Pancreas (tissue), 10 donors: ENCODE measurements at regions not wholly inside any gene's neighbourhood (a gene's known extent, or its start where the extent isn't known, plus 50 kb on each side); places are given as distances from the start of the nearest gene placed in this dataset.
A peak's percentile ranks its signal among the peaks of the same experiment; 100 is the strongest.
"Not testable (repeated sequence)": the region's sequence is repeated elsewhere in the genome, so short reads cannot be mapped to it uniquely, and the experiment has no call there.

ENCODE experiments used
- ATAC-seq, 4 donors: fragments of 200-7000 bp; cut with Tn5 transposase; one replicate each; pipeline versions ENCODE4 v1.8.0 to v1.9.1; 2020; ENCODE audit warnings: mild to moderate bottlenecking in 4 of 4, moderate library complexity in 4 of 4
- DNase-seq, 6 donors: peaks; one replicate each; pipeline ENCODE4 v3.0.0-alpha.2; 2020
- FAIRE-seq: peaks from 2 replicates; lab custom pipeline; 2012; peaks lifted over from hg19 to GRCh38; lab: Jason Lieb, UNC
- H3K27ac ChIP-seq, 4 donors: fragments of 200-600 bp; sonication (generic); 1 replicate in 3 of 4; 2 replicates in 1 of 4; pipeline versions ENCODE4 v1.5.0 to v1.8.0; 2020
- H3K27me3 ChIP-seq, 4 donors: fragments of 200-600 bp; one replicate each; pipeline ENCODE4 v1.8.0; 2021
- H3K36me3 ChIP-seq, 3 donors: fragments of 200-600 bp; sonication (generic) in 1 of 3; one replicate each; pipeline versions ENCODE4 v1.5.0 to v1.8.0; 2020 to 2021
- H3K4me1 ChIP-seq, 3 donors: fragments of 200-600 bp; one replicate each; pipeline ENCODE4 v1.8.0; 2021
- H3K4me3 ChIP-seq, 4 donors: fragments of 200-600 bp; sonication (generic) in 2 of 4; one replicate each; pipeline versions ENCODE4 v1.5.0 to v1.8.0; 2020 to 2021
- H3K9me3 ChIP-seq, 4 donors: fragments of 200-600 bp; one replicate each; pipeline ENCODE4 v1.8.0; 2021
- WGBS, 2 donors: extraction: QIAGEN DNeasy Blood & Tissue Kit; methylation state at CpG; one replicate each; pipeline ENCODE4 v1.1.7; 2013; 5-methylcytosine and 5-hydroxymethylcytosine counted together
- intact Hi-C, 3 donors: fragments of 100-400 bp; cut with DNase I; formaldehyde crosslinking; loops; one replicate each; pipeline versions ENCODE4 v1.11.1 to v1.14.2; 2022
- TF ChIP-seq, protein P1 (sequence below), 4 donors: fragments of 200-600 bp; sonication (generic) in 3 of 4; IDR thresholded peaks; one replicate each; pipeline versions ENCODE4 v1.5.0 to v1.8.0; 2021; ENCODE audit warnings: antibody characterized with exemption in 4 of 4
- donor health status: healthy with polysubstance abuse.
- donor health status: DM: no; HTN: no; CAD: no; lungs with moderate emphysema.
- donor health status: DM: no; HTN: no; CAD: no.
- donor health status: control.
- donor health status: control.
- donor health status: Bipolar disorder and iron deficiency.
- donor health status: DM: yes; HTN: yes; CAD: no.
- donor health status: DM: no; HTN: no; CAD: no.
- donor health status: DM: no; HTN: no; CAD: no.
- donor health status: DM: yes; HTN: yes; CAD: no.

DNA sequence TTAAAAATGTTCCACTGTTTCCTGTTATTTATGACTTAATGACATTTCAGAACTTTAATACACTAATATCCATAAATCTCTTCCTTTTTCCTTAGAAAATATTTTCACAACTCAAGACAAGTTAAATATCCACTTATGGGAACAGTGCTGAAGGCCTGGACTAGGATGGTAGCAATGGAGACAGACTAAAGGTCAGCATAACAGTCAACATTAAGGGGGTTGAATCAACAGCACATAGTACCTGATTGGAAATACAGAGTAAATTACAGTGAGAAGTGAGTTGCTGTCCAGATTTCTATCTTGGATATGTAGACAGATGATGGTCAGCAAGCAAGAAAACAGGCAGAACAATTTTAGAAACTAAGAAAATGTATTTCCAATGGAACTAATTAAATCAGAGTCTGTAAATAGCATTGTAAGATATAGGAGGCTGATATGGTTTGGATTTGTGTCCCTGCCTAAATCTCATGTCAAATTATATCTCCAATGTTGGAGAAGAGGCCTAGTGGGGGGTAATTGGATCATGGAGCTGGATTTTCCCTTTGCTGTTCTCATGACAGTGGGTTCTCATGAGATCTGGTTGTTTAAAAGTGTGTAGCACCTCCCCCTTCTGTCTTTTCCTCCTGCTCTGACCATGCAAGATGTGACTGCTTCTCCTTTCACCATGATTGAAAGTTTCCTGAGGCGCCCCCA is 682.7 kb downstream of the MAFB start:
- Histone ChIP-seq H3K27me3 (no peaks in the 10 kb centered on the region), H3K36me3 (no peaks in the 10 kb centered on the region), H3K4me1 (no peaks in the 10 kb centered on the region), H3K9me3 (no peaks in the 10 kb centered on the region), H3K27ac (no peak overlapping the region), H3K4me3 (no peak overlapping the region)
- TF ChIP-seq, protein P1, sequence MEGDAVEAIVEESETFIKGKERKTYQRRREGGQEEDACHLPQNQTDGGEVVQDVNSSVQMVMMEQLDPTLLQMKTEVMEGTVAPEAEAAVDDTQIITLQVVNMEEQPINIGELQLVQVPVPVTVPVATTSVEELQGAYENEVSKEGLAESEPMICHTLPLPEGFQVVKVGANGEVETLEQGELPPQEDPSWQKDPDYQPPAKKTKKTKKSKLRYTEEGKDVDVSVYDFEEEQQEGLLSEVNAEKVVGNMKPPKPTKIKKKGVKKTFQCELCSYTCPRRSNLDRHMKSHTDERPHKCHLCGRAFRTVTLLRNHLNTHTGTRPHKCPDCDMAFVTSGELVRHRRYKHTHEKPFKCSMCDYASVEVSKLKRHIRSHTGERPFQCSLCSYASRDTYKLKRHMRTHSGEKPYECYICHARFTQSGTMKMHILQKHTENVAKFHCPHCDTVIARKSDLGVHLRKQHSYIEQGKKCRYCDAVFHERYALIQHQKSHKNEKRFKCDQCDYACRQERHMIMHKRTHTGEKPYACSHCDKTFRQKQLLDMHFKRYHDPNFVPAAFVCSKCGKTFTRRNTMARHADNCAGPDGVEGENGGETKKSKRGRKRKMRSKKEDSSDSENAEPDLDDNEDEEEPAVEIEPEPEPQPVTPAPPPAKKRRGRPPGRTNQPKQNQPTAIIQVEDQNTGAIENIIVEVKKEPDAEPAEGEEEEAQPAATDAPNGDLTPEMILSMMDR (IDR thresholded peaks at IDR 0.05): no peak
- 59 to 67% methylated on average over 1 of the region's 1 CpG for WGBS, 2 donors
- intact Hi-C loops: no loop called here
- no peak for DNase-seq
- peak in 1 of 4 donors; percentile 61 for ATAC-seq
- no peak for FAIRE-seq

DNA sequence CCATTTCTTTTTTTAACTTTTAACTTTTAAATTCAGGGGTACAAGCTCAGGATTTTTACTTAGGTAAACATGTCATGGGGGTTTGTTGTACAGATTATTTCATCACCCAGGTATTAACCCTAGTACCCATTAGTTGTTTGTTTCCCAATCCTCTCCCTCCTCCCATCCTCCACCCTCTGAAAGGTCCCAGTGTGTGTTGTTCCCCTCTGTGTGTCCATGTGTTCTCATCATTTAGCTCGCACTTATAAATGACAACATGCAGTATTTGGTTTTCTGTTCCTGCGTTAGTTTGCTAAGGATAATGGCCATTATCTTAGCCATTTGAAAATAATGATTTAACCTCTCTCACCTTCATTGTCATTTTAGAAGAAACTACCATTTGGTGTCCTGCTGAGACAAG is 684.9 kb downstream of the MAFB start:
- ATAC-seq: peak in 1 of 4 donors; percentile 34
- H3K4me1 ChIP-seq, FAIRE-seq, H3K27me3 ChIP-seq, H3K4me3 ChIP-seq, H3K9me3 ChIP-seq, H3K36me3 ChIP-seq, H3K27ac ChIP-seq, intact Hi-C loops, DNase-seq: not testable (repeated sequence)
- WGBS, 2 donors: 48 to 49% methylated on average over 2 of the region's 2 CpGs

DNA sequence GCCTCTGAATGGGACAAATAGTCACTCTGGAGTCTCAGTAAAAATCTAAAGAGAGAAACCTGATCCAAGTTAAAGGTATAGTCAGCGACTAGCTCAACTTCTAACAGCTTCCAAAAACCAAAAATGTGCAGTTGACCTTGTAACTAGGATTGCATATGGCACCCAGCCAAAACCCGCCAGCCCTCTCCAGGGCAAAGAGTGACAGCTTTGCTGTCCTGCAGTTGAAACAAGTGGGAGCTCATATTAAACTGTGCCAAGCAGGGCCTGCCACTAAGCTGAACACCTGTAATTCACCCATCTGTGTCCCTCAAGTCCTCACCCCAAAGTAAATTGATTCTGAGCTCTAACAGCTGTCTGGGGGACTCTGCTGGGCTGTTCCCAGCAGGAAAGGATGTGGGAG is 695.3 kb downstream of the MAFB start:
- Histone ChIP-seq H3K4me1 (no peaks in the 10 kb centered on the region), H3K36me3 (no peaks in the 10 kb centered on the region), H3K27ac (no peak overlapping the region), H3K4me3 (no peak overlapping the region), H3K27me3 (no peaks in the 10 kb centered on the region), H3K9me3 (no peaks in the 10 kb centered on the region)
- TF ChIP-seq, protein P1 (IDR thresholded peaks at IDR 0.05): no peak
- ATAC-seq: peak in 1 of 4 donors; percentile 25
- no peak for FAIRE-seq
- 28 to 38% methylated on average over 2 of the region's 2 CpGs for WGBS, 2 donors
- DNase-seq: peak in 3 of 6 donors; percentile 6 to 26 (median 10)
- intact Hi-C loops: no loop called here

DNA sequence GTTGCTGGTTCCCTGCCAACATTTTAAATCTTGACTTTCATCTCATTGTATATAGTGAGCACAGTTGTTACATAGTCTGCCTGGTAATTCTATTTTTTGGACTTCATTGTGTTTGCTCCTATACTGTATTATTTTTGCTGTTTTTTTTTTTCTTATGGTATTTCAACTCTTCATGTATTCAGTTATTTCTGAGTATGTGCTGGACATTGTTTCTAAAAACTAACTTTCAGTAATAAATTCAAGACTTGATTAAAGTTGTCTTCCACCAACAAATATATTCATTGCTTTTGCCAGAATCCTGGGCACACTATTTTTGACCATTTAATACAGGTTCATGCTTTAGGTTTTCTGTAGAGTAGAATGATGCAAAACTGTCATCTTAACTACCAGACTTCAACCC is 698.3 kb downstream of the MAFB start:
- intact Hi-C loops: no loop called here
- ATAC-seq (no peak), FAIRE-seq (no peak), DNase-seq (no peak)
- Histone ChIP-seq H3K4me3 (no peak overlapping the region), H3K27ac (no peak overlapping the region), H3K4me1 (peaks cover 0 to 4% (median 0%) of the 10 kb centered on the region in 3 donors), H3K36me3 (no peaks in the 10 kb centered on the region), H3K9me3 (no peaks in the 10 kb centered on the region), H3K27me3 (no peaks in the 10 kb centered on the region)
- TF ChIP-seq, protein P1 (IDR thresholded peaks at IDR 0.05): no peak

DNA sequence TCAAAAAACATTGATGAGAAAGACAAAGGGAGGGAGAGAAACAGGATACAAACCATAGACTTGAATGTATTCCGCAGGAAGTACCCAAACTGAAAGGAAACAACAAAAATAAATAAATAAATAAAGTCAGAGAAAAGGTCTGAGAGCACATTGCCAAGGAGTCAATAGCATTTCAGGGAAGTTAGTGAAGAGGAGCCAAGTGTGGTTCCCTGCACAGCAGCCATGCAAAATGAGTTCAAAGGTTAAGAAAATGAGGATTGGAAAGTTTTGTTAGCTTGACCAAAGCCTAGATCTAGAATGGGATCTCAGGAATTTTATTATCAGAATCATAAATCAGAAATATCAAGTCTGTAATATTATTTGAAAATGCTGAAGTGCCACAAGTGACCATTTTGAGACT is 700.0 kb downstream of the MAFB start:
- 0% methylated on average over 1 of the region's 1 CpG for WGBS, 2 donors
- no peaks in the 10 kb centered on the region for H3K9me3 ChIP-seq
- H3K4me3 ChIP-seq: no peak overlapping the region
- H3K4me1 ChIP-seq: peaks cover 0 to 4% (median 0%) of the 10 kb centered on the region in 3 donors
- TF ChIP-seq, protein P1 (IDR thresholded peaks at IDR 0.05): no peak
- no peaks in the 10 kb centered on the region for H3K27me3 ChIP-seq
- no peaks in the 10 kb centered on the region for H3K36me3 ChIP-seq
- no peak for ATAC-seq
- no peak for DNase-seq
- intact Hi-C loops: no loop called here
- FAIRE-seq: no peak
- H3K27ac ChIP-seq: no peak overlapping the region
